AG04449 (cell line): ENCODE measurements at regions not wholly inside any gene's neighbourhood (a gene's known extent, or its start where the extent isn't known, plus 50 kb on each side); places are given as distances from the start of the nearest gene placed in this dataset.

Source experiments
- CTCF ChIA-PET: fragments of 350-600 bp; formaldehyde crosslinking; extraction: SDS; loops from one replicate; lab custom pipeline; 2021; ENCODE audit warnings: antibody characterized with exemption; lab: Yijun Ruan, JAX
- POLR2A ChIA-PET: fragments of 400-600, 350-600 bp; formaldehyde crosslinking; extraction: SDS; loops from one replicate; lab custom pipeline; 2020; ENCODE audit warnings: antibody characterized with exemption, inconsistent platforms; lab: Yijun Ruan, JAX
- DNase-seq: peaks from one replicate; pipeline ENCODE4 v3.0.0-alpha.2; 2010; ENCODE audit warnings: low read depth, low spot score
- H3K4me3 ChIP-seq: 2 replicates; pipeline ENCODE4 v1.5.1; 2011; ENCODE audit warnings: low read depth, mild to moderate bottlenecking, control low read depth, low read length
- CTCF ChIP-seq: IDR thresholded peaks from one replicate; pipeline ENCODE4 v1.5.1; 2011; ENCODE audit warnings: mild to moderate bottlenecking, moderate library complexity, low read length, control low read depth, inconsistent platforms; ENCODE audit not compliant: insufficient read depth; ENCODE audit errors: missing control alignments

DNA sequence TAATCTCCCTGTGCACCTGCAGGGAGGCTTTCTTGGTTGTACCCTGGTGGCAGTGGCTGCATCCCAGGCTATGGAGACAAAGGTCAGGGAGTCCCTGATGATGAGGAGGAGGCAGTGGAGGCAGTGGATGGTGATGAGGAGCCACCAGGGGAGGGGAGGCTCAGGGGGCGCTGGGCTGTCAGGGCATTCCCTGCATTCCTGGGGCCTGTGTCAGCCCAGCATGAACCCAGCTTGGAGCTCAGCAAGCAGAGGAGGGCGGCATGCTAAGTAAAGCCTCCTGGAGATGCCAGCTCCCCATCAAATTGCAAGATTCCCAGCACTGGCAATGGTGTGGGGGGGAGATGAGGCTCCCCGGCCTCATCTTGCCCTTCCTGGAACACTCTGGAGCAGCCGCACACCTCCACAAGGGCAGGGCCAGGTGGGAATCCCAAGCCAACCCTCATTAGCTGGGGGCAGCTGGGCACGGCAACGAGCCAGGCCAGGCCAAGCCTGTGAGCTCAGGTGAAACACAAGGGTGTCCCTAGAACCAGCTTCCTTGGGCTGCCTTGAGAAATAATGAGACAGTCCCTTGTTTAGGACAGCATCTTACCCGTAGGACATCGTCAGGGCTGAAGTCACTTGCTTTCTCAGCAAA is 469.5 kb downstream of the MATN1 start:
- ChIA-PET POLR2A (no interaction called here), CTCF (no interaction called here)
- H3K4me3 ChIP-seq, result no peak overlapping the region
- DNase-seq, result no peak
- TF ChIP-seq CTCF, result no peak

DNA sequence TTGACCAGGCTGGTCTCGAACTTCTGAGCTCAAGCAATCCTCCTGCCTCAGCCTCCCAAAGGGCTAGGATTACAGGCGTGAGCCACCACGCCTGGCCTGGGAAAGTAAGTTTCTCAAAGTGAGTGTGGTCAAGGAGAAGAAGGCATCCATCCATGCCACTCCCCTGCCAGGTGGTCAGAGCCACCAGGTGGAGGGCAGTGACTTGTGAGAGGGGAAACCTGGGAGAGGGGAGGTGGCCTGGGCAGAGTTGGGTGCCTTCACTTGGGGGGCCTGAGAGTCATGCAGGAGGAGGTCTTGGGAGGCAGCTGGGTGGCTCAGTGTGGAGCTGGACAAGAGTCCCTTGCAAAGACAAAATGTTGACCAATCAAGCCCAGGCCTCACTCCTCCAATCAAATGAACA is 470.0 kb downstream of the MATN1 start:
- DNase-seq, result no peak
- TF ChIP-seq CTCF, result no peak
- POLR2A ChIA-PET, result no interaction called here
- no peak overlapping the region for H3K4me3 ChIP-seq
- CTCF ChIA-PET, result no interaction called here

DNA sequence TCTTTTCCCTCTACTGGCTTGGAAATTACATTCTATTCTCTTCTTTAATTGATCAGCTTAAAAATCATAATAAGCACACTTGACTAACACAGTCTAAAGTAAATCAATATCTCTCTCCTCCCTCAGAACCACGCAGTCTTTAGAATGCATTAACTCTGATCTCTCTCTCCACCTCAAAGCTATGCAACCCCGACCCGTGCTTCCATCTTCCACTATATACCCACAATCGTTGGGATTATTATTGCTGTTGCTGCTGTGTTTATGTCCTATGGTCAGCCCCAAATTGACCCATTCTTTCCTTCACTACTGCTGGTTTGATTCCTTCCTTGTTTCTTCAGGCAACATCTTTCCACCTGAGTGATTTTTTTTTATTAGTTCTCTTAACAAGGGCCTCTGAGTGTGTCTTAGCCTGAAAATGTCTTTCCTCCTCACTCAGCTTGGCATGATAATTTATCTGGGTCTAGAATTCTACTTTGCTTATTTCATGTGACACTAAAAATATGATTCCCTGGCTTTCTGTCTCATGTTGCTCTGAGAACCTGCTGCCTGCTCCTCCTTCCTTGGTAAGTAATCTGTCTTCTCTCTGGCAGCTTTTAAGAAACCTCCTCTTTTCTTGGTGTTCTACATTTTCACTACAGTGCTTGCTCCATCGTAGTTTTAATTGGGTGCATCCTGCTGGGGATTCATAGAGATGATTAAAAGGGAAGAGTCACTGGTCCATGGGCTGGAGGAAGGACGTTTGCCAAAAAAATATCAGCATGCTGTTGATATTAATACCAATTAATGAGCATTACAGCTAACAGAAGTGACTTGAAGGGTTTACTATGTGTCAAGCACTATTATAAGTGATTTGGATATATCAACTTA is 472.2 kb downstream of the MATN1 start:
- H3K4me3 ChIP-seq, result no peak overlapping the region
- no peak for TF ChIP-seq CTCF
- ChIA-PET POLR2A (no interaction called here), CTCF (no interaction called here)
- DNase-seq, result no peak

DNA sequence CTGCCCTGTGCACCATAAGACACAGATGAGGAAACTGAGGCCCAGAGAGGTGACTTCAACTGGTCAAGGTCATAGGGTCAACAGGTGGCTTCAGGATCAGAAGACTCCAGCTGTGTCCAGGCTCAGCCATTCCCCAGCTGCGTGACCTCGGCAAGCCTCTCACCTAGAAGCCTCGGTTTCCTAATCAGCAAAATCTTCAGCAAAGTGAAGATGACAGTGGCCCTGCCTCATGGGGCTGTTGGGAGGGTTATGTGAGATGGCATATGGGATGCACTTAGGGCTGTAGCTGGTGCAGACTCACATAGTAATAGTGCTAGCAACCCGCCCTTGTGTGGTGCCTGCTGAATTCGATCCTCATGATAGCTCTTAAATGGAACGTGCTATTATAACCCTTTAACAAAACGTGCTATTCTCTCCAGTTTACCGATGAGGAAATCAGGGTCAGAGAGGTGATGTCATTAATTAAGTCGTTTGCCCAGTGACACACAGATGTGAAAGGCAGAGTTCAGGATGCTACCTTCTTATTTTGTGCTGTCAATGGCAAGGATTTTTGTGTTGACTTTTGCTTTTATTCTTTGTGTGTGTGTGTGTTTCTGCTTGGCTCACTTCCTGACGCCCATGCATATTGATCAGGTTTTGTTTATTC is 472.9 kb downstream of the MATN1 start:
- POLR2A ChIA-PET, result no interaction called here
- CTCF ChIA-PET, result no interaction called here
- no peak overlapping the region for H3K4me3 ChIP-seq
- DNase-seq, result no peak
- TF ChIP-seq CTCF, result no peak

DNA sequence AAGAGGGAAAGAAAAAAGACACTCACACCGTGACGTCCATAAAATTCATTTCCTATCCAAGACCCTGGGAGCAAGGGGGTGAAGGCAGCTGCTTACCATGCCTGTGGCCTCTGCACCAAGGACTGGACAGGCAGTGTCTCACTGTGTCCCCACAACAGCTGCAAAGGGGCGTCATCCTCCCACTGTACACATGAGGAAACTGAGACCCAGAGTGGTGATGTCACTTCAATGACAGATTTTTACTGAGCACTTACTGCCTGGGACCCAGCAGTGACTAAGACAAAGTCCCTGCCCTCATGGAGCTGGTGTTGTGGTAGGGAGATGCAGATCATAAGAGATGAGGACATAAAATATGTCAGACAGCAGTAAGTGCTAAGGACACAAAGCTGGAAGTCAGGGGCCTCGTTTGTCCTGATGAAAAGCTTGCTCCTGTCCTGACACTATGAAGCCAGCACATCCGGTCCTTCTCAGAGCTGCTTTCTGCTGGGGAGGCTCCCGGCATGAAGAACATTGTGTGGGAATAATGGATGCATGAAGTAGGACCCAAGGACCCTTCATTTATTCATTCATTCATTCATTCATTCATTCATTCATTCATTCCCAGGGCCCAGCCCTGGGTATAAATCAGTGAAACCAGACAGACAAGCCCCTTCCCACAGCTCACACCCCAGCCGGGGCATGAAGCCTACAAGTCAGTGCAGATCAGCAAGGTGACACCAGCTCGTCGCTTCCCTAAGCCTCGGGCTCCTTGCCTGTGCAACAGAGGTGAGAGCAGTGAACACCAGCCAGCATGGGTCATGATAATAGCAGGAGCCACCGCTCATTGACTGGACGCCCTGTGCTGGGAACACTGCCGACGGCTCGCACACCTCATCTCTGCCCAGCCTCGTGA is 473.7 kb downstream of the MATN1 start:
- TF ChIP-seq CTCF, result no peak
- no peak overlapping the region for H3K4me3 ChIP-seq
- no peak for DNase-seq
- ChIA-PET POLR2A (no interaction called here), CTCF (no interaction called here)
